ENCODE measurements at regions not wholly inside any gene's neighbourhood (a gene's known extent, or its start where the extent isn't known, plus 50 kb on each side); places are given as distances from the start of the nearest gene placed in this dataset.

DNA sequence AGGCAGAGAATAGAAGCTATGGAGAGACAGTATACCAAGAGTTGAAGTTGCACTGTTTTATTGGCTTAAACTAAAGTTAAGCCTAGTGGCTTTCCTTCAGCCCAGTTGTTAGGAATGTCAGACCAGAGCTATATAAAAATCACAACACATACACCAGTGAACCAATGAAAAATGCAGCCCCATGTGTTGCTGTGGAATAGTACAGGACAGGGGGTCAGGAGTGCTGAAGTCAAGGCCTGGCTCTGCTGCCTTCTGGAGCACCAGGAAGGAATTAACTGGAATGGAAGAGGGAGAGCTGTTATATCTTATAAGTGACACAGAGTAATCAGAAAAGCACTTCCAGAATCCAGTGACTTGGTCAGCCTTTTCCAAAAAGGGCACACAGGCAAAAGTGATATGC, 58.9 kb downstream of the OSR1 start:
- DNase-seq (ENCODE audit: low spot score) (no peak), FAIRE-seq (no peak), ATAC-seq (no peak)
- Histone ChIP-seq H2AFZ (ENCODE audit: low read length) (no peak overlapping the region), H3K4me1 (ENCODE audit: insufficient read depth, low read length) (no peaks in the 10 kb centered on the region), H3K4me3 (replicated peaks in 1 of 3; ENCODE audit: insufficient read depth in 1 of 3, low read depth in 2 of 3, low read length in 3 of 3) (no peak overlapping the region), H3K9ac (ENCODE audit: insufficient read depth, low read depth, low read length) (no peak overlapping the region), H3K27ac (ENCODE audit: extremely low read length, insufficient read depth, low read length) (no peak overlapping the region), H3K9me3 (ENCODE audit: low read length) (no peaks in the 10 kb centered on the region), H3K79me2 (ENCODE audit: insufficient read depth, low read length) (no peaks in the 10 kb centered on the region), H3K4me2 (ENCODE audit: low read depth, low read length) (no peak overlapping the region), H3K27me3 (ENCODE audit: control insufficient read depth in 1 of 2, insufficient read depth in 2 of 2, low read length in 2 of 2) (no peaks in the 10 kb centered on the region), H4K20me1 (ENCODE audit: insufficient read depth, low read length) (no peaks in the 10 kb centered on the region), H3K36me3 (replicated peaks in 1 of 2; ENCODE audit: control insufficient read depth in 1 of 2, insufficient read depth in 2 of 2, low read length in 2 of 2) (no peaks in the 10 kb centered on the region)
- CTCF ChIA-PET (ENCODE audit: low intra/inter-chr PET ratio, low total read pairs), result no interaction called here
- intact Hi-C loops (cut with micrococcal nuclease; ENCODE audit: unreplicated experiment) (no loop called here), in situ Hi-C loops (cut with HindIII; ENCODE audit: extremely low pct_ligation_motif_present, low pct_unique_long_range_greater_than_20kb) (no loop called here)
- BruUV-seq (replicated peaks), result no TSS peak
- POLR2A ChIA-PET, result no interaction called here
- TF ChIP-seq, protein P1, sequence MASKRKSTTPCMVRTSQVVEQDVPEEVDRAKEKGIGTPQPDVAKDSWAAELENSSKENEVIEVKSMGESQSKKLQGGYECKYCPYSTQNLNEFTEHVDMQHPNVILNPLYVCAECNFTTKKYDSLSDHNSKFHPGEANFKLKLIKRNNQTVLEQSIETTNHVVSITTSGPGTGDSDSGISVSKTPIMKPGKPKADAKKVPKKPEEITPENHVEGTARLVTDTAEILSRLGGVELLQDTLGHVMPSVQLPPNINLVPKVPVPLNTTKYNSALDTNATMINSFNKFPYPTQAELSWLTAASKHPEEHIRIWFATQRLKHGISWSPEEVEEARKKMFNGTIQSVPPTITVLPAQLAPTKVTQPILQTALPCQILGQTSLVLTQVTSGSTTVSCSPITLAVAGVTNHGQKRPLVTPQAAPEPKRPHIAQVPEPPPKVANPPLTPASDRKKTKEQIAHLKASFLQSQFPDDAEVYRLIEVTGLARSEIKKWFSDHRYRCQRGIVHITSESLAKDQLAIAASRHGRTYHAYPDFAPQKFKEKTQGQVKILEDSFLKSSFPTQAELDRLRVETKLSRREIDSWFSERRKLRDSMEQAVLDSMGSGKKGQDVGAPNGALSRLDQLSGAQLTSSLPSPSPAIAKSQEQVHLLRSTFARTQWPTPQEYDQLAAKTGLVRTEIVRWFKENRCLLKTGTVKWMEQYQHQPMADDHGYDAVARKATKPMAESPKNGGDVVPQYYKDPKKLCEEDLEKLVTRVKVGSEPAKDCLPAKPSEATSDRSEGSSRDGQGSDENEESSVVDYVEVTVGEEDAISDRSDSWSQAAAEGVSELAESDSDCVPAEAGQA (IDR thresholded peaks at IDR 0.05; ENCODE audit: low read depth), result no peak
- TF ChIP-seq, protein P1 (CRISPR knock-in tag; IDR thresholded peaks at IDR 0.05; ENCODE audit: borderline replicate concordance), result no peak
- no peak for TF ChIP-seq ZC3H4 (CRISPR knock-in tag; IDR thresholded peaks at IDR 0.05; ENCODE audit: borderline replicate concordance)
- TF ChIP-seq, protein P2, sequence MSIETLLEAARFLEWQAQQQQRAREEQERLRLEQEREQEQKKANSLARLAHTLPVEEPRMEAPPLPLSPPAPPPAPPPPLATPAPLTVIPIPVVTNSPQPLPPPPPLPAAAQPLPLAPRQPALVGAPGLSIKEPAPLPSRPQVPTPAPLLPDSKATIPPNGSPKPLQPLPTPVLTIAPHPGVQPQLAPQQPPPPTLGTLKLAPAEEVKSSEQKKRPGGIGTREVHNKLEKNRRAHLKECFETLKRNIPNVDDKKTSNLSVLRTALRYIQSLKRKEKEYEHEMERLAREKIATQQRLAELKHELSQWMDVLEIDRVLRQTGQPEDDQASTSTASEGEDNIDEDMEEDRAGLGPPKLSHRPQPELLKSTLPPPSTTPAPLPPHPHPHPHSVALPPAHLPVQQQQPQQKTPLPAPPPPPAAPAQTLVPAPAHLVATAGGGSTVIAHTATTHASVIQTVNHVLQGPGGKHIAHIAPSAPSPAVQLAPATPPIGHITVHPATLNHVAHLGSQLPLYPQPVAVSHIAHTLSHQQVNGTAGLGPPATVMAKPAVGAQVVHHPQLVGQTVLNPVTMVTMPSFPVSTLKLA (IDR thresholded peaks at IDR 0.05), result no peak
- TF ChIP-seq, protein P3, sequence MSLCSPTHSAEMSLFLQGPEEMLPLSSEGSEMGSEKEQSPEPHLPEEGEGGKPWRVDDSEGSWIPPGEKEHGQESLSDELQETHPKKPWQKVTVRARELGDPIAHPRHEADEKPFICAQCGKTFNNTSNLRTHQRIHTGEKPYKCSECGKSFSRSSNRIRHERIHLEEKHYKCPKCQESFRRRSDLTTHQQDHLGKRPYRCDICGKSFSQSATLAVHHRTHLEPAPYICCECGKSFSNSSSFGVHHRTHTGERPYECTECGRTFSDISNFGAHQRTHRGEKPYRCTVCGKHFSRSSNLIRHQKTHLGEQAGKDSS (CRISPR knock-in tag; IDR thresholded peaks at IDR 0.05; ENCODE audit: borderline replicate concordance, low read depth), result no peak
- no peak for TF ChIP-seq HDAC2 (CRISPR knock-in tag; IDR thresholded peaks at IDR 0.05)
- no peak for TF ChIP-seq ZNF781 (CRISPR knock-in tag; IDR thresholded peaks at IDR 0.05; ENCODE audit: borderline replicate concordance, not compliant biosample characterization)
- TF ChIP-seq FOXA1 (IDR thresholded peaks at IDR 0.05), result no peak
- no peak for TF ChIP-seq FOXA1 (CRISPR knock-in tag; IDR thresholded peaks at IDR 0.05)
- TF ChIP-seq, protein P4, sequence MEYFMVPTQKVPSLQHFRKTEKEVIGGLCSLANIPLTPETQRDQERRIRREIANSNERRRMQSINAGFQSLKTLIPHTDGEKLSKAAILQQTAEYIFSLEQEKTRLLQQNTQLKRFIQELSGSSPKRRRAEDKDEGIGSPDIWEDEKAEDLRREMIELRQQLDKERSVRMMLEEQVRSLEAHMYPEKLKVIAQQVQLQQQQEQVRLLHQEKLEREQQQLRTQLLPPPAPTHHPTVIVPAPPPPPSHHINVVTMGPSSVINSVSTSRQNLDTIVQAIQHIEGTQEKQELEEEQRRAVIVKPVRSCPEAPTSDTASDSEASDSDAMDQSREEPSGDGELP (IDR thresholded peaks at IDR 0.05; ENCODE audit: borderline replicate concordance, low read depth), result no peak
- TF ChIP-seq, protein P5, sequence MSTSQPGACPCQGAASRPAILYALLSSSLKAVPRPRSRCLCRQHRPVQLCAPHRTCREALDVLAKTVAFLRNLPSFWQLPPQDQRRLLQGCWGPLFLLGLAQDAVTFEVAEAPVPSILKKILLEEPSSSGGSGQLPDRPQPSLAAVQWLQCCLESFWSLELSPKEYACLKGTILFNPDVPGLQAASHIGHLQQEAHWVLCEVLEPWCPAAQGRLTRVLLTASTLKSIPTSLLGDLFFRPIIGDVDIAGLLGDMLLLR (CRISPR knock-in tag; IDR thresholded peaks at IDR 0.05), result no peak
- TF ChIP-seq, protein P6, sequence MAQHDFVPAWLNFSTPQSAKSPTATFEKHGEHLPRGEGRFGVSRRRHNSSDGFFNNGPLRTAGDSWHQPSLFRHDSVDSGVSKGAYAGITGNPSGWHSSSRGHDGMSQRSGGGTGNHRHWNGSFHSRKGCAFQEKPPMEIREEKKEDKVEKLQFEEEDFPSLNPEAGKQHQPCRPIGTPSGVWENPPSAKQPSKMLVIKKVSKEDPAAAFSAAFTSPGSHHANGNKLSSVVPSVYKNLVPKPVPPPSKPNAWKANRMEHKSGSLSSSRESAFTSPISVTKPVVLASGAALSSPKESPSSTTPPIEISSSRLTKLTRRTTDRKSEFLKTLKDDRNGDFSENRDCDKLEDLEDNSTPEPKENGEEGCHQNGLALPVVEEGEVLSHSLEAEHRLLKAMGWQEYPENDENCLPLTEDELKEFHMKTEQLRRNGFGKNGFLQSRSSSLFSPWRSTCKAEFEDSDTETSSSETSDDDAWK (CRISPR knock-in tag; IDR thresholded peaks at IDR 0.05), result no peak
- no peak for TF ChIP-seq NCOR1 (IDR thresholded peaks at IDR 0.05; ENCODE audit: borderline replicate concordance, low read length)
- no peak for TF ChIP-seq ATRX (CRISPR knock-in tag; IDR thresholded peaks at IDR 0.05; ENCODE audit: borderline replicate concordance)
- no peak for TF ChIP-seq NKX3-1 (CRISPR knock-in tag; IDR thresholded peaks at IDR 0.05)
